ENCODE measurements at regions not wholly inside any gene's neighbourhood (a gene's known extent, or its start where the extent isn't known, plus 50 kb on each side); places are given as distances from the start of the nearest gene placed in this dataset.
A peak's percentile ranks its signal among the peaks of the same experiment; 100 is the strongest.
"Not testable (repeated sequence)": the region's sequence is repeated elsewhere in the genome, so short reads cannot be mapped to it uniquely, and the experiment has no call there.

- FAIRE-seq (peak; percentile 42), DNase-seq (ENCODE audit: insufficient read length, low spot score) (no peak)
These were observed 156.9 kb upstream of the CIBAR2 start for GRCh38 chr16:85269165-85269564.

DNA sequence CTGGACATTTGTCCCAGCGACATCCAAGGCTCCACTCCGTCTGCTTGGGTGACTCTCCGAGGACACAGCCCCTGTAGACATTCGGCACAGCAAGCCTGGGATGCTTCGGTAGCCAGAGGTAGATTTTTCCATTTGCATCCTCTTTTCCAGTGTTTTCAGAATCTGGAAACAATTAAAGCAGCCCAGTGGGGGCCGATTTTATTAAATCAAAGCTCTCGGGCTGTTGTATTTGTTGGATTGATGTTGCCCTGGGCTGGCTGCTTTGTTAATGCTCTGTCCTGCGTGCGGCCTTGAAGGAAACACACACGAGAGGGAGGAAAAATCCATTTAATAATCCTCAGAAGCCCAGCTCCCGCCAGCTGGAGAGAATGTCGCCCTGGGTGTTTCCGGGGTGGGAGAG lies 158.1 kb upstream of the CIBAR2 start:
- FAIRE-seq (no peak), DNase-seq (ENCODE audit: insufficient read length, low spot score) (no peak)

- no peak for FAIRE-seq
- DNase-seq (ENCODE audit: insufficient read length, low spot score), result no peak
These were observed 158.9 kb upstream of the CIBAR2 start for GRCh38 chr16:85271198-85271597.

DNA sequence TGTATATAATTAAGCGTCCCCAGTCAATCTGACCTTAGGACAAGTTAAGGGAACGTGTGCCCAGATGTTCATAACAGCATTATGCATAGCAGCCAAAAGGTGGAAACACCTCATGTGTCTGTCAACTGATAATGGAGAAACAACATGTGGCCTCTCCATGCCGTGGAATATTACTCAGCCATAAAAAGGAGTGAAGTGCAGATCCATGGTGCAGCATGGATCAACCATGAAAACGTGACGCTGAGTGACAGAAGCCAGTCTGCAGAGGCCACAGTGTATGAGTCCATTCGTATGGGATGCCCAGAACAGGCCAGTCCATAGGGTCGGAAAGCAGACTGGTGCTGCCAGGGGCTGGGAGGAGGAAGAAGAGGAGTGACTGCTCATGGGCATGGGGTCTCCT lies 161.0 kb upstream of the CIBAR2 start:
- FAIRE-seq, result no peak

DNA sequence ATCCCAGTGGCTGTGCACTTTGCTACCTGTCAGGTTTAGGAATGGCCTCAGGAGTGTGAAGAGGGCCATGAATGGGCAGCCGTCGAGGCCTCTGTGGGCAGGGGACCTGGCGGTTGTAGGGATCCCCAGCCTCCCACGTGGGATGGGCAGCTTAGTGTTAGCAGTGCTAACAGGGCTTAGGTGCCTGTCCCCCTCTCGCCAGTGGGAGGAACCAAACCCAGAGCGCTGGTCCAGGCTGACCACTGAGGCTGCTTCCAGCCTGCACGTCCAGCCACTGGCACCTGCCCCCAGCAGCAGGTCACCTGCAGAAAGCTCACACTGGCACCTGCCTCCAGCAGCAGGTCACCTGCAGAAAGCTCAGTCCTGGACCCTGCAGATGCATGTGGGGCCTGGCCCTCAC lies 162.2 kb upstream of the CIBAR2 start:
- no peak for DNase-seq (ENCODE audit: insufficient read length, low spot score)
- FAIRE-seq, result no peak

More for the DNA sequence above, 161.0 kb upstream of the CIBAR2 start:
- DNase-seq (ENCODE audit: insufficient read length, low spot score), result no peak

GRCh38 chr16:85274924-85275323 lies 162.7 kb upstream of the CIBAR2 start:
- DNase-seq (ENCODE audit: insufficient read length, low spot score) (no peak), FAIRE-seq (no peak)

- FAIRE-seq (peak; percentile 92), DNase-seq (ENCODE audit: insufficient read length, low spot score) (peak; percentile 91)
These were observed 163.4 kb upstream of the CIBAR2 start for GRCh38 chr16:85275533-85276249.

DNA sequence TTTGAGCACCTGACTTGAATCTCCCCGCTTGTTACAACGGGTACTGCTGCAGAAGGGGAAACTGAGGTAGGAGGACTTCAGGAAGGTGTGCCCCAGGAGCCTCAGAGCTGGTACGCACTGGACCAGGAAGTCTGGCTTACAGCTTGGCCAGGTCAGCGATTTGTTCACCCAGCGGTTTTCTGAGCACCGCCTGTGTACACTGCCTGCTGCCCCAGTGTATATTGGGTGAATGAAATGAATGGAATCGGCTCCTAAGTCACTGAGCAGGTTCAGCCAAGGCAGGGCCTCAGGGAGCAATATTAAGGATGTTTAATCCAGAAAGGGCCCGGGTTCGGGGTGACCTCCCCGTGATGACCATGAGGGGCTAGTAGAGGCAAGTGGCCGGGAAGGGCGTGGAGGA lies 164.0 kb upstream of the CIBAR2 start:
- FAIRE-seq (no peak), DNase-seq (ENCODE audit: insufficient read length, low spot score) (no peak)

- no peak for DNase-seq (ENCODE audit: insufficient read length, low spot score)
- no peak for FAIRE-seq
These were observed 164.4 kb upstream of the CIBAR2 start for GRCh38 chr16:85276721-85277120.

DNA sequence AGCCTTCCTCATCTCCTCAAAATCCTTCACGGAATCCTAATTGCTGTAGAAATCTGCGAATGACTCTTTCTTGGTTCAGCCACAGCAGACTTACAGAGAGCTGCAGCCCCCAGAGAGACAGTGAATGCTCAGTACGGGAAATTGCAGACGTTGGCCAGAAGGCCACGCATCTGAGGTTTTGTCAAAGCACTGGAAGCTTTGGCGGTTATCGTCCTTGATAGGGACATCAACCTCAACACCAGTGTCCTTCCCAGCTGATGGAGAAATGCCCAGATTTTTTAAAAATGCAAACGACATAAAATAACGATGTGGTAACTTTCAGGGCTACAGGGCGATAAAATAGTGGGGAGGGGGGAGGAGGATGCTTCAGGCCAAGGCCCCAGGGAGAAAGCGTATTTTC lies 166.6 kb upstream of the CIBAR2 start:
- no peak for FAIRE-seq
- DNase-seq (ENCODE audit: insufficient read length, low spot score), result no peak

GRCh38 chr16:85279402-85279801 lies 167.1 kb upstream of the CIBAR2 start:
- DNase-seq (ENCODE audit: insufficient read length, low spot score) (no peak), FAIRE-seq (no peak)

DNA sequence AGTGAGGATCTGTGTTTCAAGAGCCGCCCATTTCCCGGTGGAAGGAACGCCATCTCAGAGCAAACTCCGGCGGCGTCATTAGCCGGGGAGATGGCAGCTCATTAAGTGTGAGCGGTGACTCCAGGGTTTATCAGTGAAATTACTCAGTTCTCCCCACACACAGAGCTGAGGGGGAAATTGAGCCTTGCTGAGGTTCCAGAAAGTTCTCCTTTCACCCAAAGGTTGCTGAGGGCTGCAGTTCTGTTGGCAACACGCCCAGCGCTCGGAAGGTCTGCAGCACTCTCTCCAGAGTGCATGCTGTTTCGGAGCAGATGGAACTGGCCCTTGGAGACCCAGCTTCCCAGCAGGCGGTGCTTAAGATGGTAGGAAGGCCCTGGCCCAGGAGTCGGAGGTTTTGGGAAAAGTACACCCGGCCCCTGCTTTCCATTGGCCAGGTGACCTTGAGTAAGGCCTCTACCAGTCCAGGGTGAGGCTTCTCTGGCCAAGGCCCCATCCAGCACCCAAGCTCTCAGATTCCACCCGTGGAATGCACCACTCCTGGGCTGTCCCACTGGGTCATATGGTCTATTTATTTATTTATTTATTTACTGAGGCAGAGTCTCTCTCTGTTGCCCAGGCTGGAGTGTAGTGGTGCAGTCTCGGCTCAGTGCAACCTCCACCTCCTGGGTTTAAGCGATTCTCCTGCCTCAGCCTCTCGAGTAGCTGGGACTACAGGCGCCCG lies 167.7 kb upstream of the CIBAR2 start:
- DNase-seq (ENCODE audit: insufficient read length, low spot score) (no peak), FAIRE-seq (no peak)

DNA sequence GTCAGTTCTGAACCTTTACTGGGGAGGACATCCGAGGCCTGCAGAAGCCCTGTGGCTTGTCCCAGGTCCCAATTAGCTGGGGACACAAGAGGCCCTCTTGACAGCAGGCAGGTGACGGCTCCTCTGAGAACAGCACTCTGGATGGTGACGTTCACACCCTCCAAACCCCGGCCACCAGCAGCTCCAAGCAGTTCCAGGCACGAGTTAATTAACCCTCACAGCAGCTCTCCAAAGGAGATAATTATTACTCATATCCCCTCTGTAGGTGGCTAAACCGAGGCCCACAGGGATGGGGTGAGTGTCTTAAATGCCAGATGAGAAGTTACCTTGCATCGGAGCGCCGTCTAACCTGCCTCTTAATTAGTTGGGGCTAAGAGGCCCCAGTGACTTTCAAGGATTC lies 168.9 kb upstream of the CIBAR2 start:
- DNase-seq (ENCODE audit: insufficient read length, low spot score) (no peak), FAIRE-seq (no peak)

DNA sequence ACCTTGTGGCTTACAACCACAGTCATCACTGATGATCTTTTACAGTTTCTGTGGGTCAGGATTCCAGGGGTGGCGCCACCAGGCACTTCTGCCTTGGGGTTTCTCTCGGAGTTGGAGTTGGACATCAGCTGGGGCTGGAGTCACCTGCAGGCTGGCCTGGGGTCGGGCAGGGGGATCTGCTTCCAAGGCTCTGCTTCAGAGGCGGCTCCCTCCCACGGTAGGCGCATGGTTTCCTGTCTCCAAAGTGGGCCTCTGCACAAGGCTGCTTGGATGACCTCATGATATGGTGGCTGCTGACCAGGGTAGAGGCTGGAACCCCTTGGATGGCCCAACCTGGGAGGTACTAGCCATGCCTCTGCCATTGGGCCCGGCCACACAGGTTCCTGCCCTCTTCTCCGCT lies 170.6 kb upstream of the CIBAR2 start:
- DNase-seq (ENCODE audit: insufficient read length, low spot score) (no peak), FAIRE-seq (no peak)

- FAIRE-seq (no peak), DNase-seq (ENCODE audit: insufficient read length, low spot score) (no peak)
These were observed 171.2 kb upstream of the CIBAR2 start for GRCh38 chr16:85283305-85284050.

DNA sequence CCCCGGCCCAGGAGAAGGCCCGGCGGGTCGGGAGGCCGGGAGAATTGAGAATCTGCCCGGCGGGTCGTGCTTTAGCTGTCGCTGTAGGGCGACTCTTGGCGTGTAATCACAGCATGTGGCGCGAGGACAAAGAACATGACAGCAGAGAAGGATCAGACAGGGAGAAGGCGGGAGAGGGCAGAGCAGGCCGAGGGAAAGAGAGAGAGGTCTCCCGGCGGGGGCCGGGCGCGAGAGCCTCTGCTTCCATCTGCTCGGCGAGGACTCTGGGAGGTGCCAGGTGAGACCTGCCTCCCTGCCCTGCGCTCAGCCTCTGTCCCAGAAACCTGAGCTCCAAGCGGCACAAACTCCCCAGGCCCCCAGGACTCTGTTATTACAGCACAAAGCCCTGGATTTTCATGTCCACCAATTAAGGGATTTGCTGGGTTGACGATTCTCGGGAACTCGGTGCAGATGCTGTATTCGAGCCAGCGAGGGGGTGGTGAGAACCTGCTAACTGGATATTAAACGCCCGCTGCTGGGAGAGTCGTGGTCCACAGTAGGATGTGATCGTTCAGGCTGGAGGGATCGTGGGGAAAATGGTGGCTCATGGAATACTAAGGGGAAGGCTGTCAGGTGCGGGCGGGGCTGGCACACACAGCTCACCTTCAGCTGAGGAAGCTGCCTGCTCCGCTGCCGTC lies 172.0 kb upstream of the CIBAR2 start:
- no peak for FAIRE-seq

DNA sequence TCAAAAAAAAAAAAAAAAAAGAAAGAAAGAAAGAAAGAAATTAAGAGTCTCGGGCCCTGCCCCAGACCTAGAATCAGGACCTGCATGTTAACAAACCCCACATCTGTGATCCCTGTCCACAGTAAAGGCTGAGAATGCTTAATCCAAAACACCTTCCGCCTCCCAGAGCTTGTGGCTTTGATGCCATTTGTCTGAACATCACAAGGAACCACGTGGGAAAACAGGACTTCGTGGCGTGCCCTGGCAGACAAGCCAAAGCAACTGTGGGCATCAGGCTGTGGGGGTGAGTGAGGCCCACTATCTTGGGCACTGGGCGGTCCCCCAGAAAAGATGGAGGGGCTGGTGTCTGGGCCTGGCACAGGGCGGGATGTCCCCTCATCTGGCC lies 173.4 kb upstream of the CIBAR2 start:
- no peak for DNase-seq (ENCODE audit: insufficient read length, low spot score)
- FAIRE-seq, result no peak

More for the DNA sequence above, 172.0 kb upstream of the CIBAR2 start:
- DNase-seq (ENCODE audit: insufficient read length, low spot score), result no peak

DNA sequence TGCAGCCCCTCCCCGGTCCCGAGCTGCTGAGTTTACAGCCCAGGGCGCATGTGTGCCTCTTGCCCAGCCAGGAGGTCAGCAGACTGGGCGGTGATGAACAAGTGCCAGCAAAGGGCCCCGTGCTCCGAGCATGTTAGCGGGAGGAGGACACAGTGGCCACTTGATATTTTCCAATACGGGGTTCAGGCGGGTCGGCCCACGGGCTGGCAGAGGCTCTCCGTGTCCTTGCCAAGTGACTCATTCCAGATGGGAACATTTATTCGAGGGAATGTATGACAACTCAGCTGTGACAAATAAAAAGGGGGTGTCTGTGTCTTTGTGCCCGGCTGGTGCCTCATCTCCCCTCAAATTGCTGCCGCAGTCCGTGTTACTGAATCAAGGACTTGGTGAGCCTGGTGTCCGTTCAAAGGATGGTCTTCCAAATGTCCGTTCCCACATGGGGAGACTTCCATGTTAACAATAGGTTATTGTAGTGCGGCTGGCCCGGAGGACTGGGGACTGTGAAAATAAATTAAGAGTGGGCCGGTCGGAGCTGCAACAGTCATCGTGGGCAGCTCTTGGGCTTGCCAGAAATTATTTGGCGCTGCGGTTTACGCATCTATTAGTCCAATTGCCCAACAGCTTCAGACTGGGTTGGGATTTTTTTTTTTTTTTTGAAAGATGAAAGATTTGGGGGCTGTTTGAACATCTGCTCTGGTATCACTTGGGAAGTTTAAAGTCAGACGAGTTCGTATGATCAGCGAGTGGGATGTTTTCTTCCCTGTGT lies 174.0 kb upstream of the CIBAR2 start:
- no peak for DNase-seq (ENCODE audit: insufficient read length, low spot score)
- no peak for FAIRE-seq

GRCh38 chr16:85286951-85287814 lies 174.9 kb upstream of the CIBAR2 start:
- FAIRE-seq (no peak), DNase-seq (ENCODE audit: insufficient read length, low spot score) (no peak)

DNA sequence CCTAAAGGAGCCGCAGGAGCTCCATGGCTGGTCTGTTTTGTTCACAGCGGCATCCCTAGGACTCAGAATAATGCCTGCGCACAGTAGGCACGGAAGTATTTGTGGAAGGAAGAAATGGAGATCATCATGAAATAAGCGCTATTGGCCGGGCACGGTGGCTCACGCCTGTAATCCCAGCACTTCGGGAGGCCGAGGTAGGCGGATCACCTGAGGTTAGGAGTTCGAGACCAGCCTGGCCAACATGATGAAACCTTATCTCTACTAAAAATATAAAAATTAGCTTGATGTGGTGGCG lies 175.5 kb upstream of the CIBAR2 start:
- DNase-seq (ENCODE audit: insufficient read length, low spot score); FAIRE-seq: not testable (repeated sequence)

Data from HTR-8/SVneo (cell line).